ENCODE measurements at regions not wholly inside any gene's neighbourhood (a gene's known extent, or its start where the extent isn't known, plus 50 kb on each side); places are given as distances from the start of the nearest gene placed in this dataset.
"Not testable (repeated sequence)": the region's sequence is repeated elsewhere in the genome, so short reads cannot be mapped to it uniquely, and the experiment has no call there.

- H3K9me3 ChIP-seq (ENCODE audit: control insufficient read depth in 4 of 4, insufficient read depth in 3 of 4, low read length in 3 of 4): no peaks in the 10 kb centered on the region
- H3K4me1 ChIP-seq (ENCODE audit: control insufficient read depth in 5 of 5, insufficient read depth in 5 of 5, low read length in 5 of 5): peaks cover 0 to 4% (median 0%) of the 10 kb centered on the region in 5 donors
- no peaks in the 10 kb centered on the region for H3K36me3 ChIP-seq (ENCODE audit: control insufficient read depth in 4 of 4, insufficient read depth in 4 of 4, low read length in 4 of 4)
- H3K27me3 ChIP-seq (ENCODE audit: control insufficient read depth in 3 of 3, insufficient read depth in 3 of 3, low read length in 2 of 3): no peaks in the 10 kb centered on the region
- TF ChIP-seq CTCF (IDR thresholded peaks at IDR 0.05; ENCODE audit: control extremely low read depth, extremely low read depth): no peak
- H3K9ac ChIP-seq (ENCODE audit: insufficient read depth in 1 of 2, low read length in 2 of 2): no peak overlapping the region
- H3K27ac ChIP-seq (ENCODE audit: low read depth in 1 of 2, low read length in 1 of 2): no peak overlapping the region
- no peak overlapping the region for H3K4me3 ChIP-seq
- ATAC-seq (ENCODE audit: insufficient read depth, low FRiP score) (no peak), DNase-seq (peak in 2 of 3 donors; percentile 78 to 85)
Observed at GRCh38 chr11:23884341-23884740, 612.5 kb upstream of the LUZP2 start.

GRCh38 chr11:23885801-23886200, 611.1 kb upstream of the LUZP2 start:
- H3K27ac ChIP-seq (ENCODE audit: low read depth in 1 of 2, low read length in 1 of 2): no peak overlapping the region
- H3K9ac ChIP-seq (ENCODE audit: insufficient read depth in 1 of 2, low read length in 2 of 2): no peak overlapping the region
- TF ChIP-seq CTCF (IDR thresholded peaks at IDR 0.05; ENCODE audit: control extremely low read depth, extremely low read depth): no peak
- no peaks in the 10 kb centered on the region for H3K9me3 ChIP-seq (ENCODE audit: control insufficient read depth in 4 of 4, insufficient read depth in 3 of 4, low read length in 3 of 4)
- H3K4me3 ChIP-seq: no peak overlapping the region
- no peak for ATAC-seq (ENCODE audit: insufficient read depth, low FRiP score)
- no peaks in the 10 kb centered on the region for H3K27me3 ChIP-seq (ENCODE audit: control insufficient read depth in 3 of 3, insufficient read depth in 3 of 3, low read length in 2 of 3)
- no peak for DNase-seq
- peaks cover 0 to 4% (median 0%) of the 10 kb centered on the region in 5 donors for H3K4me1 ChIP-seq (ENCODE audit: control insufficient read depth in 5 of 5, insufficient read depth in 5 of 5, low read length in 5 of 5)
- 84 to 87% methylated on average over 2 of the region's 2 CpGs for WGBS, 2 donors
- no peaks in the 10 kb centered on the region for H3K36me3 ChIP-seq (ENCODE audit: control insufficient read depth in 4 of 4, insufficient read depth in 4 of 4, low read length in 4 of 4)

- not testable (repeated sequence) for H3K4me3 ChIP-seq; ATAC-seq (ENCODE audit: insufficient read depth, low FRiP score); H3K9ac ChIP-seq (ENCODE audit: insufficient read depth in 1 of 2, low read length in 2 of 2); H3K36me3 ChIP-seq (ENCODE audit: control insufficient read depth in 4 of 4, insufficient read depth in 4 of 4, low read length in 4 of 4); H3K9me3 ChIP-seq (ENCODE audit: control insufficient read depth in 4 of 4, insufficient read depth in 3 of 4, low read length in 3 of 4); H3K27me3 ChIP-seq (ENCODE audit: control insufficient read depth in 3 of 3, insufficient read depth in 3 of 3, low read length in 2 of 3); H3K27ac ChIP-seq (ENCODE audit: low read depth in 1 of 2, low read length in 1 of 2); H3K4me1 ChIP-seq (ENCODE audit: control insufficient read depth in 5 of 5, insufficient read depth in 5 of 5, low read length in 5 of 5); DNase-seq
- 86 to 93% methylated on average over 4 of the region's 4 CpGs for WGBS, 2 donors
Observed at GRCh38 chr11:23887122-23887521, 609.7 kb upstream of the LUZP2 start.

GRCh38 chr11:23893126-23893525, 603.7 kb upstream of the LUZP2 start:
- no peaks in the 10 kb centered on the region for H3K9me3 ChIP-seq (ENCODE audit: control insufficient read depth in 4 of 4, insufficient read depth in 3 of 4, low read length in 3 of 4)

More at GRCh38 chr11:23893126-23893525, 603.7 kb upstream of the LUZP2 start:
- H3K36me3 ChIP-seq (ENCODE audit: control insufficient read depth in 4 of 4, insufficient read depth in 4 of 4, low read length in 4 of 4): no peaks in the 10 kb centered on the region
- no peak for TF ChIP-seq CTCF (IDR thresholded peaks at IDR 0.05; ENCODE audit: control extremely low read depth, extremely low read depth)
- no peak for ATAC-seq (ENCODE audit: insufficient read depth, low FRiP score)
- no peak overlapping the region for H3K27ac ChIP-seq (ENCODE audit: low read depth in 1 of 2, low read length in 1 of 2)
- H3K27me3 ChIP-seq (ENCODE audit: control insufficient read depth in 3 of 3, insufficient read depth in 3 of 3, low read length in 2 of 3): no peaks in the 10 kb centered on the region
- H3K4me3 ChIP-seq: no peak overlapping the region
- H3K4me1 ChIP-seq (ENCODE audit: control insufficient read depth in 5 of 5, insufficient read depth in 5 of 5, low read length in 5 of 5): no peaks in the 10 kb centered on the region
- WGBS, 2 donors: 73 to 88% methylated on average over 2 of the region's 2 CpGs
- DNase-seq: peak in 2 of 3 donors; percentile 57 to 59
- H3K9ac ChIP-seq (ENCODE audit: insufficient read depth in 1 of 2, low read length in 2 of 2): no peak overlapping the region

Measured in lung (tissue), 11 donors.